Endothelial cell of umbilical vein (primary cell): ENCODE measurements at regions not wholly inside any gene's neighbourhood (a gene's known extent, or its start where the extent isn't known, plus 50 kb on each side); places are given as distances from the start of the nearest gene placed in this dataset.

ENCODE experiments used
- BruUV-seq: library from RNA; stranded (reverse); fragments of 400-500 nt; replicated peaks from 2 replicates; lab custom pipeline; 2021; lab: Mats Ljungman, UMichigan
- CTCF ChIA-PET: fragments of 300-600, 350-600 bp; sonication (Branson Sonifier 250); formaldehyde crosslinking; loops from one replicate; lab custom pipeline; 2021; ENCODE audit warnings: antibody characterized with exemption, inconsistent platforms; lab: Charles Lee
- POLR2A ChIA-PET: fragments of 300-600, 350-600 bp; sonication (Branson Sonifier 250); formaldehyde crosslinking; loops from one replicate; lab custom pipeline; 2021; ENCODE audit warnings: antibody characterized with exemption, inconsistent platforms; lab: Charles Lee
- DNase-seq: peaks from one replicate; pipeline ENCODE4 v3.0.0-alpha.2; 2011; ENCODE audit warnings: low read depth, low spot score
- FAIRE-seq: peaks from 2 replicates; lab custom pipeline; 2011; peaks lifted over from hg19 to GRCh38; lab: Jason Lieb, UNC
- H2AFZ ChIP-seq: 2 replicates; pipeline ENCODE4 v1.6.0; 2012; ENCODE audit warnings: low read depth, low read length, control low read depth, inconsistent platforms
- H3K27ac ChIP-seq: 2 replicates; pipeline ENCODE4 v1.5.1; 2011; ENCODE audit warnings: low read depth, mild to moderate bottlenecking, control low read depth, low read length, moderate library complexity; ENCODE audit not compliant: insufficient read depth
- H3K27me3 ChIP-seq, 2 experiments: 2 replicates each; pipeline versions ENCODE4 v1.6.0 to v1.6.1; 2011; ENCODE audit warnings: low read length in 2 of 2, mixed read lengths in 1 of 2; ENCODE audit not compliant: control insufficient read depth in 2 of 2, insufficient read depth in 2 of 2
- H3K36me3 ChIP-seq, 2 experiments: 2 replicates in 1 of 2; 3 replicates in 1 of 2; pipeline ENCODE4 v1.5.1; 2011; ENCODE audit warnings: low read length in 2 of 2, mild to moderate bottlenecking in 1 of 2, moderate library complexity in 1 of 2; ENCODE audit not compliant: control insufficient read depth in 2 of 2, insufficient read depth in 2 of 2; ENCODE audit errors: extremely low read depth in 1 of 2
- H3K4me1 ChIP-seq: 3 replicates; pipeline ENCODE4 v1.5.1; 2011; ENCODE audit warnings: mild to moderate bottlenecking, low read length; ENCODE audit not compliant: control insufficient read depth, insufficient read depth; ENCODE audit errors: extremely low read depth
- H3K4me2 ChIP-seq: 2 replicates; pipeline ENCODE4 v1.6.1; 2011; ENCODE audit warnings: low read length, control low read depth, mixed read lengths; ENCODE audit not compliant: insufficient read depth
- H3K4me3 ChIP-seq, 3 experiments: fragments of 200-600 bp in 1 of 3; sonication (generic), shearing (Covaris generic) in 1 of 3; replicated peaks in 1 of 3; 2 replicates each; pipeline ENCODE4 v1.5.1; 2011 to 2016; ENCODE audit warnings: control low read depth in 3 of 3, low read length in 3 of 3, mild to moderate bottlenecking in 2 of 3, inconsistent platforms in 1 of 3, low read depth in 1 of 3, moderate library complexity in 1 of 3; ENCODE audit not compliant: insufficient read depth in 1 of 3
- H3K79me2 ChIP-seq: 2 replicates; pipeline ENCODE4 v1.6.0; 2012; ENCODE audit warnings: low read length, inconsistent platforms; ENCODE audit not compliant: control insufficient read depth, insufficient read depth
- H3K9ac ChIP-seq: replicated peaks from 2 replicates; pipeline ENCODE3; 2011; ENCODE audit warnings: low read length, control low read depth; ENCODE audit not compliant: insufficient read depth; ENCODE audit errors: extremely low read depth
- H3K9me1 ChIP-seq: replicated peaks from 3 replicates; pipeline ENCODE4 v1.6.0; 2011; ENCODE audit warnings: mild to moderate bottlenecking, low read length; ENCODE audit not compliant: control insufficient read depth, insufficient read depth; ENCODE audit errors: extremely low read depth
- H3K9me3 ChIP-seq: replicated peaks from 2 replicates; pipeline ENCODE4 v1.5.1; 2012; ENCODE audit warnings: low read length, inconsistent platforms; ENCODE audit not compliant: control insufficient read depth, insufficient read depth
- H4K20me1 ChIP-seq: replicated peaks from 2 replicates; pipeline ENCODE3; 2011; ENCODE audit warnings: mild to moderate bottlenecking, low read length; ENCODE audit not compliant: control insufficient read depth, insufficient read depth; ENCODE audit errors: extremely low read depth
- EZH2 ChIP-seq: IDR thresholded peaks from 2 replicates; pipeline ENCODE4 v1.6.1; 2012; ENCODE audit warnings: borderline replicate concordance, low read depth, mild to moderate bottlenecking, moderate library complexity, low read length, inconsistent platforms; ENCODE audit not compliant: severe bottlenecking
- FOS ChIP-seq: IDR thresholded peaks from 2 replicates; pipeline ENCODE4 v1.6.1; 2011; ENCODE audit warnings: mild to moderate bottlenecking, low read length, moderate library complexity, borderline replicate concordance; ENCODE audit not compliant: insufficient read depth
- GATA2 ChIP-seq: IDR thresholded peaks from 2 replicates; pipeline ENCODE4 v1.7.0; 2011; ENCODE audit warnings: low read depth, mild to moderate bottlenecking, moderate library complexity, mixed read lengths, low read length; ENCODE audit not compliant: insufficient read length, insufficient read depth
- JUN ChIP-seq: IDR thresholded peaks from 2 replicates; pipeline ENCODE4 v1.6.1; 2011; ENCODE audit warnings: borderline replicate concordance, low read depth; ENCODE audit not compliant: insufficient read length, insufficient read depth
- MYC ChIP-seq: IDR thresholded peaks from one replicate; pipeline ENCODE4 v1.6.1; 2011; ENCODE audit warnings: mild to moderate bottlenecking, low read depth, low read length
- POLR2A ChIP-seq: IDR thresholded peaks from 2 replicates; pipeline ENCODE4 v1.6.1; 2012; ENCODE audit warnings: low read depth, mild to moderate bottlenecking, control low read depth, low read length
- POLR2AphosphoS5 ChIP-seq: IDR thresholded peaks from 2 replicates; pipeline ENCODE4 v1.6.1; 2012; ENCODE audit warnings: low read depth, mild to moderate bottlenecking, control low read depth, low read length, moderate library complexity; ENCODE audit not compliant: insufficient read depth
- dilution Hi-C: fragments of 300-500 bp; cut with MboI; formaldehyde crosslinking; loops from one replicate; pipeline ENCODE4 v1.15.0; 2019; ENCODE audit warnings: low sequenced_read_pairs; ENCODE audit not compliant: extremely low pct_ligation_motif_present
- intact Hi-C: fragments of 100-400 bp; cut with micrococcal nuclease; formaldehyde crosslinking; loops from one replicate; pipeline ENCODE4 v1.10.0; 2022
- TF ChIP-seq, protein P1 (sequence below): IDR thresholded peaks from 2 replicates; pipeline ENCODE4 v1.6.1; 2011; ENCODE audit not compliant: insufficient read depth, insufficient read length
- TF ChIP-seq, protein P2 (sequence below), 2 donors: IDR thresholded peaks; 1 replicate in 1 of 2; 2 replicates in 1 of 2; pipeline ENCODE4 v1.5.1; 2011; ENCODE audit warnings: low read length in 2 of 2, mild to moderate bottlenecking in 2 of 2, moderate library complexity in 2 of 2, control low read depth in 1 of 2, inconsistent platforms in 1 of 2, low read depth in 1 of 2; ENCODE audit not compliant: insufficient read depth in 1 of 2; ENCODE audit errors: extremely low read depth in 1 of 2

DNA sequence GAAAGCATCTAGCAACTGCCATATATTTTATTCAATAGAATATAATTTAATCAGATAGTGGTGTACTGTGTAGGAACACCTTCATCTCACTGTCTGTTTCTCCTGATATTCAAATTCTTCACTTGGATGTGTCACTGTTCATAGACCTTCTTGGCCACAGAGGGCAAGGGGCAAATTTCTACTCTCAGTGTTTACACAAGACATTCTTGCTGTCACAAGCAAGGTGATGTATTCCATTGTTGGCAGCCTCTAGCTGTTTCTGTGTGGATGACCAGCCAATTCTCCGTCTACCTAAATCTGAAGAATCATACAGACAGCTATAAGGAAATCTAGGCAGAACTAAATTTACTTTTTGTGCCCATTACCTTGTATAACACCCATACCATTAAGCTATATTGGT lies 948.3 kb downstream of the CNTNAP5 start:
- Histone ChIP-seq H3K4me1 (no peaks in the 10 kb centered on the region), H2AFZ (no peak overlapping the region), H3K79me2 (no peaks in the 10 kb centered on the region), H3K4me3 (no peak overlapping the region), H3K4me2 (no peak overlapping the region), H4K20me1 (no peaks in the 10 kb centered on the region), H3K9me3 (no peaks in the 10 kb centered on the region), H3K9ac (no peak overlapping the region), H3K36me3 (no peaks in the 10 kb centered on the region), H3K27ac (no peak overlapping the region), H3K9me1 (no peaks in the 10 kb centered on the region), H3K27me3 (no peaks in the 10 kb centered on the region)
- no peak for DNase-seq
- no TSS peak for BruUV-seq
- ChIA-PET CTCF (no interaction called here), POLR2A (no interaction called here)
- FAIRE-seq, result no peak
- intact Hi-C loops (no loop called here), dilution Hi-C loops (no loop called here)
- no peak for TF ChIP-seq POLR2AphosphoS5
- TF ChIP-seq, protein P1, sequence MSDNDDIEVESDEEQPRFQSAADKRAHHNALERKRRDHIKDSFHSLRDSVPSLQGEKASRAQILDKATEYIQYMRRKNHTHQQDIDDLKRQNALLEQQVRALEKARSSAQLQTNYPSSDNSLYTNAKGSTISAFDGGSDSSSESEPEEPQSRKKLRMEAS, result no peak
- TF ChIP-seq FOS, result no peak
- TF ChIP-seq MYC, result no peak
- TF ChIP-seq, protein P2, sequence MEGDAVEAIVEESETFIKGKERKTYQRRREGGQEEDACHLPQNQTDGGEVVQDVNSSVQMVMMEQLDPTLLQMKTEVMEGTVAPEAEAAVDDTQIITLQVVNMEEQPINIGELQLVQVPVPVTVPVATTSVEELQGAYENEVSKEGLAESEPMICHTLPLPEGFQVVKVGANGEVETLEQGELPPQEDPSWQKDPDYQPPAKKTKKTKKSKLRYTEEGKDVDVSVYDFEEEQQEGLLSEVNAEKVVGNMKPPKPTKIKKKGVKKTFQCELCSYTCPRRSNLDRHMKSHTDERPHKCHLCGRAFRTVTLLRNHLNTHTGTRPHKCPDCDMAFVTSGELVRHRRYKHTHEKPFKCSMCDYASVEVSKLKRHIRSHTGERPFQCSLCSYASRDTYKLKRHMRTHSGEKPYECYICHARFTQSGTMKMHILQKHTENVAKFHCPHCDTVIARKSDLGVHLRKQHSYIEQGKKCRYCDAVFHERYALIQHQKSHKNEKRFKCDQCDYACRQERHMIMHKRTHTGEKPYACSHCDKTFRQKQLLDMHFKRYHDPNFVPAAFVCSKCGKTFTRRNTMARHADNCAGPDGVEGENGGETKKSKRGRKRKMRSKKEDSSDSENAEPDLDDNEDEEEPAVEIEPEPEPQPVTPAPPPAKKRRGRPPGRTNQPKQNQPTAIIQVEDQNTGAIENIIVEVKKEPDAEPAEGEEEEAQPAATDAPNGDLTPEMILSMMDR (IDR thresholded peaks at IDR 0.05; ENCODE audit: extremely low read depth in 1 of 2, insufficient read depth in 1 of 2, low read depth in 1 of 2, low read length in 2 of 2), result no peak
- TF ChIP-seq GATA2, result no peak
- TF ChIP-seq EZH2, result no peak
- TF ChIP-seq POLR2A, result no peak
- TF ChIP-seq JUN, result no peak
